ENCODE measurements at regions not wholly inside any gene's neighbourhood (a gene's known extent, or its start where the extent isn't known, plus 50 kb on each side); places are given as distances from the start of the nearest gene placed in this dataset.

- DNase-seq (ENCODE audit: low read depth in 2 of 2): no peak
Observed at GRCh38 chr11:134558258-134558835, 146.3 kb upstream of the B3GAT1 start.

DNA sequence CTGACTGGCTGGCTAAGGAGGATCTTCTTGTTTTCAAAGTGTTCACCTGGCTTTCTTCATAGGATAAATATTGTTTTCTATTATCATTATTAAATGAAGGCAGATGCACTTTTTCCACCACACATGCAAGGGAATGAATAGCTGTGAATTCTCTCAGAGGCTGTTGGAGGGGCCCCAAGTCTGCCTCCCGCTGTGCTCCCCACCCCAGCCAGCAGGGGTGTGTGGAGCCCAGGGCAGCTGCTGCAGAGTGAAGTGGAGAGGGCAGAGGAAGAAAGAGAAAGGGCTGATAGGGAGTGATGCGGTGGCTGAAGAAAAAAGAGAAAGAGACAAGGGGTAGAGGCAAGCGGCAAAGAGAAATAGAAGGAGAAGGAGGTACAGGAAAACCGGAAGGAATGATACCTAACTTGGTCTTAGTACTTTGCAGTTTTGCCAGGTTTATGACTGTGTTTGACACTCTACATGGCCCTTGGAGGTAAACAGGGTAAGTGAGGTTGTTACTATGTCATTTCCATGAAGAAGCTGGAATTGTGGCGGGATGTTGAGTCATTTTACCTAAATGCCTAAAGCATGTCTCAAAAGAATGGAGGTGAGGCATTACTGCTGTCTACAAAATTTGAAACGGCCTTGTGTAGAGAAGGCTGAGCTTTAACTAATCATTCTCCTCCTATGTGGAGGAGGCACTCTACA is 145.7 kb upstream of the B3GAT1 start:
- no peak for DNase-seq (ENCODE audit: low read depth in 2 of 2)

GRCh38 chr11:134556186-134556585 is 144.1 kb upstream of the B3GAT1 start:
- no peak for DNase-seq (ENCODE audit: low read depth in 2 of 2)

GRCh38 chr11:134555510-134555909 is 143.5 kb upstream of the B3GAT1 start:
- no peak for DNase-seq (ENCODE audit: low read depth in 2 of 2)

GRCh38 chr11:134554861-134555260 is 142.8 kb upstream of the B3GAT1 start:
- DNase-seq (ENCODE audit: low read depth in 2 of 2): no peak

DNA sequence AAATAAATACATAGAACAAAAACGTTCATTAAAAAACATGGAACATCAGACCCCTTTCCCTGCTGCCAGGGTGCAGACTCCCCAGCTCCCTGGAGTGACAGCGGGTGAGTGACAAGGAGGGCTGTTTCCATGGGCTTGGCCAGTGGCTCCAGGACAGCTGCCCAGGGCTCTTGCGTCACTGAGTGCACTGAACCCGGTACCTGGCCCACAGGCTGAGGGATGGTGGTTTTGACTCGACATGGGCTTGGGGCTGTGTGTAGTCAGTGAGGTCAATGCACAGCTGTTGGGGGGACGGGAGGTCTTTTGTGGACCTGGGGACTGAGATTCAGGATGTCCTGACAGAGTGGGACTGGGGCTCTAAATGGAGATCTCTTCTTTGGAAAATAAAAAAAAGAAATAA is 142.1 kb upstream of the B3GAT1 start:
- no peak for DNase-seq (ENCODE audit: low read depth in 2 of 2)

DNA sequence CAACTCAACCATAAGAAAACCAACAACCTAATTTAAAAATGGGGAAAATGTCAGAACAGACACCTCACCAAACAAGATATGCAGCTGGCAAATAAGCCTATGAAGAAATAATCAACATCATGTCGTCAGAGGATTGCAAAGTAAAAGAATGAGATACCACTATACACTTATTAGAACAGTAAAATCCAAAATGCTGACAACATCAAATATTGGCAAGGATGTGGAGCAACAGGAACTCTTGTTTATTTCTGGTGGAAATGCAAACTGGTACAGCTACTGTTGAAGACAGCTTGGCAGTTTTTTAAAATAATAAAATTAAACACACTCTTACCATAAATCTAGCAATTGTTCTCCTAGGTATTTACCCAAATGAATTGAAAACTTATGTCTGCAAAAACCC is 140.7 kb upstream of the B3GAT1 start:
- DNase-seq (ENCODE audit: low read depth in 2 of 2): no peak

- no peak for DNase-seq (ENCODE audit: low read depth in 2 of 2)
Observed at GRCh38 chr11:134545521-134545920, 133.5 kb upstream of the B3GAT1 start.

DNA sequence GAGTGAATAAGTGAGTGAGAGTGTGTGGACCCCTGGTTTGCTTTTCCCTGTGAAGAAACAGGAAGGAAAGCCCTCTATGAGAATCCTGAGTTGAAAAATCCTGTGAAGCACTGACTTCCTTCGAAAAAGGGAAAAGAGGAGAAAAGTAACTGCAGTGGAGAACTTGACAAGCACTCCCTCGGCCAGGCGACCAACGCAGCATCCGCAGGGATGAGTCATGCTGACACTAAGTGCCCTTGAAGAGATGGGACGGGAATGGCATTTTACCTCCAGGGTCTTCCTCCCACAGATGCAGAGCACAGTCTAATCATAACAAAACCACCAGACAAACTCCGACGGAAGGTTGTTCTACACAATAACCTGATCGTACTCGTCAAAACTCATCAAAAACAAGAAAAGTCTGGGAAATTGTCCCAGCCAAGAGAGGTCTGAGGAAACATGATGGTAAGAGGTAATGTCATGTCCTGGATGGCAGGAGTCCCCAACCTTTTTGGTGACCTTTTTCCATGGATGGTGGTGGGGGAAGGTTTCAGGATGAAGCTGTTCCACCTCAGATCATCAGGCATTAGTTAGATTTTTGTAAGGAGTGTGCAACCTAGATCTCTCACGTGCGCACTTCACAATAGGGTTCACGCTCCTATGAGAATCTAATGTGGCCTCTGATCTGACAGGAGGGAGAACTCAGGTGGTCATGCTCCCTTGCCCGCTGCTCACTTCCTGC is 132.2 kb upstream of the B3GAT1 start:
- DNase-seq (ENCODE audit: low read depth in 2 of 2): no peak

- DNase-seq (ENCODE audit: low read depth in 2 of 2): no peak
Observed at GRCh38 chr11:134543645-134544044, 131.6 kb upstream of the B3GAT1 start.

DNA sequence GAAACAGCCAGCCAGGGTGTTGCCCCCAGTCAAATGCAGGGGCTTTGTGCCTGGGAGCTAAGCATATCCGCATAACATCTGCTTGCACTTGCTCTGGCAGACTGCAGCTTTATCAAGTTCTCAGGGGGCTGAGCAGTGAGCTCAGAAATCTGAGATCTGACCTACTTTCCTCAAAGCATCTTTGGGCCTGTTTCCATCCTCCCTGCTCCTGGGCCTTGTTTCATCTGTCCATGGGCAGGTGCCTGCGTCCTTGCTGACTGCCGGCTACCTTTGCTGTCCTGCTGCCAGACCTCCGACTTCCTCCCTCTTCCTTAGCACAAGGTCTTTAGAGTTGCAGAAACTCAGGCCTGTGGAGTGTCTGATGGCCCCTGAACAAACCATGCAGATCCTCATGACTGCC is 131.2 kb upstream of the B3GAT1 start:
- no peak for DNase-seq (ENCODE audit: low read depth in 2 of 2)

DNA sequence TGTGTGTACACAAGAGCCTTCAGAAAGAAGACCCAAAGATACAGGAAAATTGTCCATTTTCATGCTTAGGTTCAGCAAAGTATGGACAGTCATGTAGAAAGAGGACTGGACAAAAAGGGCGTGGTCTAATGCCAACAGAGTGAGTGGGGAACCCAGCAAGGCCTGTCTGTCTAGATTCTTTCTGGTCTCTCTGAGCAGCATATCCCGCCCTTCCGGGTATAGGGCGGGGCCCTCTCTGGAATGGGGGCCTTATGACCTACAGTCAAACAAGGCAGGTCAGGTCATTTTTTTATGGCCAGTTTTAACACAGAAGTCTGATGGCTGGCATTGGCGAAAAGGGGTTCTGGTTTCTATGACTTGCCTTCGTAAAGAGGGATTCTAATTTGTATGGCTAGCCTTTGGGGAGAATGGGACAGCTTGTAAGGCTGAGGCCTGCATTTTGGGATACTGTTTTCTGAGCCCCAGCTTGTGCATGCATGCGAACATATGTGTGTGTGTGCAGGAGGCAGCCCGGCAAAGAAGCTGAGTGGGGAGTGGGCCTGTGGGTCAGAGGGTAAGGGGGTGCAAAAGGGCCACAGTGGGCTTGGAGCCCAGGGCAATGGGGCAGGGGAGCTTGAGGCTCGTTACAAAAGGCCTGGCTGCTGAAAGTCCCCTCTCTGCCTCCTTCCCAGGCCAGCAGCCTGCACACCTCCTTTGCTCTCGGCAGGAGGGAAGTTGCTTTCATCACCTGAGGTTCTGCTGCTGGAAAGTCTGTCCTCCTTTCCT is 130.5 kb upstream of the B3GAT1 start:
- DNase-seq (ENCODE audit: low read depth in 2 of 2): no peak

DNA sequence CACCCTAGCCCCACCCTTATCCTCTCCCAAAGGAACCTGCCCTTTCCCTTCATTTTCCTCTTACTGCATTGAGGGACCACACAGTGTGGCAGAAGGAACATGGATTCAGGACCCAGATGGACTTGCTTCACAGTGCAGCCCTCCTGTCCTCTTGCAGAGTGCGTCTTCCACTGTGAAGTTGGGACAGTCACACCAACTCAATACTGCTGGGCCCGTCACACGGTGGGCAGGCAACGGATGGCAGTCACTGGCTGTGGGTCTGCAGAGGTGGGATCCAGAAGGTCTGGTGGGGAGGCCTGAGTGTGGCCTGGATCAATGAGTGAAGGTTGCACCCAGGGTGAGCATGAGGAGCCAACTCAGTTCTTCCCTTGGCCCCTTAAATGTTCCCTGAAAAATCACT is 129.9 kb upstream of the B3GAT1 start:
- DNase-seq (ENCODE audit: low read depth in 2 of 2): no peak

DNA sequence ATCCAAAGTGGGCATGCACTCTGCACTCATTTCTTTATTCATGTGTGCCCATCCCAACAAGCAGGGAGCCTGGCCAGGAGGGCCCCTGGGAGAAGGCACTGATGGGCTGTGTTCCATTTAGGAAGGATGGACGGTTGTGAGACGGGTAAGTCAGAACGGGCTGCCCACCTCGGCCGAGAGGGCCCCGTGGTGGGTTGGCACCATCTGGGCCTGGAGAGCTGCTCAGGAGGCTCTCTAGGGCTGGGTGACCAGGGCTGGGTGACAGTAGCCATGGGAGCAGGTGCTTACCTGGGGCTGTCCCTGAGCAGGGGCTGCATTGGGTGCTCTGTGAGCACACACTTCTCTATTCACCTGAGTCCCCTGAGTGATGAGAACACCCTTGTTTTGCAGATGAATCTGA is 129.3 kb upstream of the B3GAT1 start:
- DNase-seq (ENCODE audit: low read depth in 2 of 2): no peak

DNA sequence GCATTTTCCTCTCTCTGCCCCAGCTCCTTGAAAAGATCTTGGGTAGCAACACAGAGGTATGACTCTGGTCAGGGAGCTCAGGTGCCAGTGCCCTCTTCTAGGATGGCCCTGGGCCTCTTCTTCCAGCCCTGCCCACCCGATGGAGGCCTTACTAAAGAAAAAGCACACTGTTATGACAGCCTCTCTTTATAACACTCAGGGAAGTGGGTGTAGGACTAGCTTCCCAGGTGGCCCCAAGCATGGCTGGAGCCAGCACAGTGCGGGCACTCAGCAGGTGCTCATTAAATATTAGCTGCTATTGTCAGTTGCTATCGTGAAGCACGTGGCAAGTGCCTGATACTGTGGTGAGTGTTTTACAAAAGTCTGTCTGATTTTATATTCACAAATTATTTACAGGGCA is 127.2 kb upstream of the B3GAT1 start:
- no peak for DNase-seq (ENCODE audit: low read depth in 2 of 2)

- DNase-seq (ENCODE audit: low read depth in 2 of 2): no peak
Observed at GRCh38 chr11:134538742-134539141, 126.7 kb upstream of the B3GAT1 start.

DNA sequence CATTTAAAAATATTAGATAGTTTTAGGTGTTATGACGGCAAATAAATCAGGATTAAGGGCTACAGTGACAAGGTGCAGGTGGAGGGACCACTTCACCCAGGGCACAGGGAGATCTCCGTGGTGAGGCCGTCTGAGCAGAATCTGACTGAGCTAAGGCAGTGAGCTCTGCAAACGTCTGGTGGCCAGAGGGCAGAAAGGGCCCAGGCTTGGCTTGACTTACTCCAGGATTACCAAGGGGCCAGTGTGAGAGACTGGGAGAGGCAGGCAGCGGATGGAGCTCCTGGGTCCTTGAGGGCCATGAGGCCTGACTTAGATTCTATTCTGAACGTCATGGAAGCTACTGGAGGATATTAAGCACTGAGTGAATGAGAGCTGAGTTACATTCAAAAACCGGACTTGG is 125.9 kb upstream of the B3GAT1 start:
- DNase-seq (ENCODE audit: low read depth in 2 of 2): no peak

DNA sequence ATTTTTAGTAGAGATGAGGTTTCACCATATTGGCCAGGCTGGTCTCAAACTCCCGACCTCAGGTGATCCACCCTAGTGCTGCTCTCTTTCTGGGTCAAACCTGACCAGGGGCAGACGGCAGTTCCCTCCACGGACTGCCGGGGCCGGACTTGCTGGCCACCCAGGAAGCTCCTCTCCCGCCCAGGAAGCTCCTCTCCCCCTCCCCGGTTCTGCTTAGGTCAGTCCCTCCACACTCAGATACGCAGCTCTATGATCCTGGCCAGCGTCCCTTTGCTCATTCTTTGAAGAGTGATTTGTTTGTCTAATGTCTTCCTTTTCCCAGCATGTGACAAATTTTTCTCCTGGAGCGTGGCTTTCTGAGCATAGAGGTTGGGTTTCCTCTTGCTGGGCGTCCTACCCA is 125.3 kb upstream of the B3GAT1 start:
- DNase-seq (ENCODE audit: low read depth in 2 of 2): no peak

- no peak for DNase-seq (ENCODE audit: low read depth in 2 of 2)
Observed at GRCh38 chr11:134536677-134537076, 124.6 kb upstream of the B3GAT1 start.

DNA sequence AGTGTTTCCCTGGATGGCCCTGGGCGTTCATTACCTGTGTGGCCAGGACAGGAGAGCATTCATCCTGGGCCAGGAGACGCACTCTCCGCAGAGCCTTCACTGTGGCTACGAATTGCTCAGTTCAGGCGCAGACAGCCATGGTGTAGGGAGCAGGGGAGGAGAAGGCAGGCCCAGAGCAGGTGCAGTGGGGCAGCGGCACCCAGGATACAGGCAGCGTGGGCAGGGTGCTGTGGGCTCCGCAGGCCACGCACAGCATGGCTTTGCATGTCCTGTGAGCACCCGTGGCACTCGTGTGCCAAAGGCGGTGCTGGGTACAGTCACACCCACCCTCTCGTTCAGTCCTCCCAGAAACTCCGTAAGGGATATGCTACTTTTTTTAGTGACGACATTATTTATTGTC is 124.2 kb upstream of the B3GAT1 start:
- DNase-seq (ENCODE audit: low read depth in 2 of 2): no peak

DNA sequence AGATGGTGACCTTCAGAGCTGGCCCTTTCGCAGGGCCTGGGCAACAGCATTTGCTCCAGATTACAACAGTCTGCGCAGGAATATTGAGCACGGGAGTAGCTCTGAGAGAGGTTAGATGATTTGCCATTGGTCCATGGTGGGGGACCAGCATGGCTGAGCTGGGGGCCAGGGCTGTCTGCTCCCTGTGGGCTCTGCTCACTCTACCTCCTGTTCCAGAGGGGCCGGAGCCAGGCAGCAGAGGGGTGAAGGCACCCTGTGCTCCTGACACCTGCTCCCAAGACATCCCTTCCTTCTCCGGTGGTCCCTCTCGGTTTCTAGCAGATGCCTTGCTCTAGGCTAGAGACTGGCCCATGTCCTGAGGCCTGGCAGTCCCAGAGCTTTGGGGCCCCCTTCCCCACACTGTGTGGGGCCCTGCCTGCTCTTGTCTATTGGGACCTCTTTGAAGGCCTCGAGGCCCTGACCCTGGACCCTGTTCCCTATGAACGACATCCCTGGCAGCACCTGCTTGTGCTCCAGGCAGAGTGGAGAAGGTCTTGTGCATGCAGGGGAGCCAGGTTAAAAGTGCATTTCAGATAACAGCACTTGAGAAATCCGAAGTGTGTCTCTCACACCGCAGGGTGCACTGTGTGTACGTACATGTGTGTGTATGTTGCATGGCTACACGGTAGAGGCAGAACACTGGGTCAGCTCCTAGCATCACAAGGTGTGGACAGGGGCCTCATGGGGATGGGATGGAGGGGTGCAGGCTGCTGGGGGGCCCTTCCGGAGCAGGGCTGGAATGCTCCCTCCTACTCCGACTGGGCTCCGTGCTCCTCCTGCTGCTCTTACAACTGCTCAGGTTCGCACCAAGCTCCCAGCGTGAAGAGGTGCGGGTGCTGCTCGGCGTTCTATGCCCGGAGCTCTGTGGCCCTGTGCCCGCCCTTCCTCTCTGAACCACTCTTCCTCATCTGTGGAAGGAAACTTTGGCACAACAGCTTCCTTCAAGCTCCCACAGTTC is 123.3 kb upstream of the B3GAT1 start:
- DNase-seq (ENCODE audit: low read depth in 2 of 2): no peak

All from stimulated activated CD8-positive, alpha-beta memory T cell treated with anti-CD3 and anti-CD28 coated beads, Interleukin-2, amount 100 ng/mL, for 1 hour (primary cell).